ENCODE measurements at regions not wholly inside any gene's neighbourhood (a gene's known extent, or its start where the extent isn't known, plus 50 kb on each side); places are given as distances from the start of the nearest gene placed in this dataset.

- TF ChIP-seq, protein P1, sequence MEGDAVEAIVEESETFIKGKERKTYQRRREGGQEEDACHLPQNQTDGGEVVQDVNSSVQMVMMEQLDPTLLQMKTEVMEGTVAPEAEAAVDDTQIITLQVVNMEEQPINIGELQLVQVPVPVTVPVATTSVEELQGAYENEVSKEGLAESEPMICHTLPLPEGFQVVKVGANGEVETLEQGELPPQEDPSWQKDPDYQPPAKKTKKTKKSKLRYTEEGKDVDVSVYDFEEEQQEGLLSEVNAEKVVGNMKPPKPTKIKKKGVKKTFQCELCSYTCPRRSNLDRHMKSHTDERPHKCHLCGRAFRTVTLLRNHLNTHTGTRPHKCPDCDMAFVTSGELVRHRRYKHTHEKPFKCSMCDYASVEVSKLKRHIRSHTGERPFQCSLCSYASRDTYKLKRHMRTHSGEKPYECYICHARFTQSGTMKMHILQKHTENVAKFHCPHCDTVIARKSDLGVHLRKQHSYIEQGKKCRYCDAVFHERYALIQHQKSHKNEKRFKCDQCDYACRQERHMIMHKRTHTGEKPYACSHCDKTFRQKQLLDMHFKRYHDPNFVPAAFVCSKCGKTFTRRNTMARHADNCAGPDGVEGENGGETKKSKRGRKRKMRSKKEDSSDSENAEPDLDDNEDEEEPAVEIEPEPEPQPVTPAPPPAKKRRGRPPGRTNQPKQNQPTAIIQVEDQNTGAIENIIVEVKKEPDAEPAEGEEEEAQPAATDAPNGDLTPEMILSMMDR (IDR thresholded peaks at IDR 0.05) = no peak
- no peak for TF ChIP-seq POLR2A (IDR thresholded peaks at IDR 0.05)
These were observed 58.3 kb upstream of the MOCS2 start for GRCh38 chr5:53167836-53168235.

Data from Peyer's patch (tissue), 4 donors.